HG03139 (cell line): ENCODE measurements at regions not wholly inside any gene's neighbourhood (a gene's known extent, or its start where the extent isn't known, plus 50 kb on each side); places are given as distances from the start of the nearest gene placed in this dataset.
A peak's percentile ranks its signal among the peaks of the same experiment; 100 is the strongest.

ENCODE experiments used
- ATAC-seq: cut with Tn5 transposase; IDR thresholded peaks from one replicate; pipeline ENCODE4 v1.9.1; 2021; ENCODE audit not compliant: unreplicated experiment

DNA sequence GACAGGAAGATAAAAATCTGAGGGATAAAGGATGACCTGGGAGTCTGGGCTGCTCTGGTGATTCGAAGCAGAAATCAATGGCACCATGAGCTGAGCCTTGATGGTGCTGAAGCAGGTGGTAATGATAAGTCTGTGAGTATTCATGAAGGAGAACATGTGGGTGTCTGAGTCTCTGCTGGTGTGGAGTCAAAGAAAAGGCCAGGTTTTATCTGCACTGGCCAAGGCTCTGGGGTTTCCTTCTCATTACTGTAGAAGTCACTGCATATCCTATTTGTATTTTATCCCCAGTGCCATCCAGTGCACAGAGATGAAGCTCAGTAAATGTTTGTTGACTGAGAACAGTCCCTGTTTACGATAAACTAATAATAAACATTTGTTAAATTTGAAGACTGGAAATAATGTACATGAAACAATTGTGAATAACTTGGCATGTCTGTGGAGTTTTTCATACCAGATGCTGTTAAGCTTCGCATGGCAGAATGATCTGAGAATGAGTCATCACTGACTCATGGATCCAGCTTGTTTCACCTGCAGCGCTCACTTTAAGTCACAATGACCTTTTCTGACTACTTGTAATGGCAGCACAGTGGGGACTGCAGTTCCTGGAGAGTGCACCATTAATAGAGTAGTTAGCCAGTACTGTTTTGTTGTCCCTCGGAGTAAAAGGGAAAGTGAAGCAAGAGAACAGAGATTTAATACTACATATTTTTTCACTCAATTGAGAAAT is 538.5 kb downstream of the HTR7 start:
- ATAC-seq = peak; percentile 63

DNA sequence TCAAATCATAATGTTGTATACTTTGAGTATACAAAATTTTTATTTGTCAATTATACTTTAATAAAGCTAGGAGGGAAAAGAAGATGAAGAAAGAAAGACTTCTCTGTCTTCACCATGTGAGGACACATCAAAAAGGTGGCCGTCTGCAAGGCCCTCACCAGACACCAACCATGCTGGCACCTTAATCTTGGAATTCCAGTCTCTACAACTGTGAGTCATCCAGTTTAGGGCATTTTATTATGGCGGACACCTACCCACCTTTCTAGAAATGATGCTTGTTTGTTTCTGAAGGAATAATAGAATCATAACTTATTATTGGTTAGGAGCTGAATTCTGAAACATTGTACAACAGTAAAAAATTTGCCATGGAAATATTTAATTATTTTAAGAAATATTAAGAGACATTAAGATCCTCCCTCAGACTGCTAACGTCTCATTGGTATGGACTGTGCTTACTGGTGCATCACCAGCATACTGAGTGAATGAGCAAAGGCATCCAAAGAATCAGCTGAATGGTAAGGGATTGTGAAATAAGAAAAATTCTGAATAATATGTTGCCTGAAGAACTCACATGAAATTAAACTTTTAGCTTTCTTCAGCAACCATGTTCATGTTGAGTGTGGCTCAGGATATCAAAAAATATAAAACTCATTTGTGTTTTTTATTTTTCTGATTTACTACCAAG is 536.6 kb downstream of the HTR7 start:
- ATAC-seq = no peak

DNA sequence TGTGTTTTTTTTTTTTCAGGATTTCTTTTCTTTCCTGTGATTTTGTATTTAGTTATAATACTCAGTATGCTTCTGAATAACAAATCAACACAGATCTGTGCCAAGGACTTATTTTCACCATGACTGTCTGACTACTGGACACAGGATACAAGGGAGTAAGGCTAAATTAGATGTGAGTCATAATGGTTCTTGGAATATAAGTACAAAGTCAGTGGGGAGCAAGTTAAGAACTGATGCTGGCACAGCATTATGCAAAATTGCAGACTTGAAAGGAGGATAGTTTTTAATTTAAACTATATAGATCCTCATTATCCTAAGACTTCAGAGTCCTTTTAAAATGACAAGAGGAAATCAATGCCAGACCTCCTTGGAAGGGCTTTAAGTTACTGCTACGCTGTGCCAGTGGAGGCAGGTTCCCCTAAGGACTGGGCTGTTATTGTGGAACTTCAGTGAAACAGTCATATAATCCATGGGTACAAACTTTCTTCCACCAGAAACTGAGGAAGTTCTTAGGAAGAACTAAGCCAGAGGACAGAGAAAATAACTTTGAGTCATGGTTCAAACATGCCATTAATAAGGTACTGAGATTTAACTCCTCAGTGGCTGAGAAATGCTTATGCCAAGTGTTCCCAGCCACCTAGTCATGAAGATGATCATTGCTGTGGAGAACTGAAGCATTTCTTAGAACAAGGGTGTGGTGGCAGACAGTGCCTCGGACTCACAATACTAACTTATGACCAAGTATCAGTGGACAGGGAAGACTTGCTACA is 531.2 kb downstream of the HTR7 start:
- ATAC-seq = no peak

DNA sequence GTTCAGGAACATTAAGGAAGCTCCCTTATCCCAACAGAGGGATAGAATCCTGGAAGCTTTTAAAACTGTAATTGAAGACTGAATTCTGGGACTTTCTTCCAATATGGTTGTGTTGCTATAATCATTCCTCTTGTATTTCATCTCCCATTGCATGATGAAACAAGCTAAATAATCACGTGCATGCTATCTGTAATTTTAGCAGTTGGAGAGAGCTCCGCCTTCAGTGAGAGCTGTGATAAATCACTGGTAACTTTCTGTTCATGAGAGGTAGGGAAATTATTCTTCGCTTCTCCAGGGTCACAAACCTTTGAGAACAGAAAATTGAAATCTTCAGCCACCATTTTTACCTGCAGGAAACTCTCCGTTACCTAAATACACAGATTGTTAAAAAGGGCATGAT is 530.2 kb downstream of the HTR7 start:
- ATAC-seq = no peak

DNA sequence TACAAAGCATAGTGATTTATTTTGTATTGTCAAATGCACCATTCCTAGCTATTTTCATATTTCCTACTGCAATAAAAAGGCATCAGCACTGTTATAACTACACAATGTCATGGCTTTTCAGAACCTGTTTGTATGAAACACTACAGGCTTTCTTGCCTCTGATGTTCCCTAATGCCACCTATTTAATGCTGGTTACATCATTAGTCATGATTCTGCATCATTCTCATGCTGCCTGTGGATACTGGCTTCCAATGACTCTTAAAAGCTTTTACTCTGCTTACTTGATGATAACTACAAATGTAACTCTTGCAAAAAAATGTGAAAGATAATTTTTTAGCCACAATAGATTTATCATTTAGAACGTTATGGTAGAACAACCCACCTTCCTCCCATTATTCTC is 529.4 kb downstream of the HTR7 start:
- ATAC-seq = no peak

DNA sequence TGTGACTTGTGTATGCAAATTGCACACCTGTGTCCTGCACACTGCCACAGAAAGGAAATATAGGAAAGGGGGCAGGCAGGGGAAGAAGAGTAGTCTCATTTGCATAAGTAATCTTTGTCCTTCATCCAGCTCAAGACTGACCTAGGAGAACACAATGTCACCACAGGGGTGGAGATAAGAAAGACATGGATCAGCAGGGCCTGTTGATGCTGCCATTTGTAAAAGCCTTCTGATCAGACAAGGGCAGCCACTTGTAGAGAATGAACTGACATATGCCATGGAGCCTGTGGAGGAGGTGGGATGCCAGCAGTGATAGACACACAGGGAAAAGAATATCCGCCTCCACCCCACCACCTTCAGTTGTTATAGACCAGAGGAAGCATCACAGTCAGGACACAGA is 528.9 kb downstream of the HTR7 start:
- no peak for ATAC-seq

DNA sequence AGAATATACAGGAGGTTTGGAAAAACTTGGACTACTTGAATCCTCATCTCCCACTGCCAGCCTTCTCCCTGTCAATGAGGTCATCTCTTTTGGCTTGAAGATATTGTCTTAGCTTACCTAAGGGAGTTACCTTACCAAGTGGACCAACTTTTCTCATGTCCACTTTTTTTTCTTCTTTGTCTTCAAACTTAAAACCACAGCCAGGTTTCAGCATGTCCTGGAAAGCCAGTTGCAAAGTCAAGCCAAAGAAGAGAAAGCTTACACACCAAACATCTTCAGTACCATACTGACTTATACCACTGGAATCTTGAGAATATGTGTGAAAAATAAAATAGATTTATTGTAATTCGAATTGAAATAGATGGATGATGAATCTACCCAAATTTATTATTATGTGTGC is 520.5 kb downstream of the HTR7 start:
- no peak for ATAC-seq

DNA sequence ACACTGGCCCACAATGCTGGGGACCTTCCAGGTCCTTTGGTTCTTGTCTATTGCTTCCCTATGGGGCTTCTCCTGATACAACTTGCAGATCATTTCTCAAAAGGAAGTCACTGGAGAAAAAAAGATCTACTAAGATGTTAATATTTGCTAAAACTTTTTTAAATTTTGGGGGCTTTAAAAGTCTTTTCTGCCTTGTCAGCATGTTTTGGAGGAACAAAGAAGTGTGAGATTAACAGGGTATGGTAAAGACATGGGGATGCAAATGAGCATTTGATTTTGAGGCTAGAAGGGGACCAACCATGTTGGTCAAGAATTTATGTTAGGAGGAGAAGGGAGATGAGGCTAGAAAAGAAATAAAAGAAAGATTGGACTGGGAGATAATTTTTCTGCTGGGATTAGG is 515.4 kb downstream of the HTR7 start:
- ATAC-seq = no peak

DNA sequence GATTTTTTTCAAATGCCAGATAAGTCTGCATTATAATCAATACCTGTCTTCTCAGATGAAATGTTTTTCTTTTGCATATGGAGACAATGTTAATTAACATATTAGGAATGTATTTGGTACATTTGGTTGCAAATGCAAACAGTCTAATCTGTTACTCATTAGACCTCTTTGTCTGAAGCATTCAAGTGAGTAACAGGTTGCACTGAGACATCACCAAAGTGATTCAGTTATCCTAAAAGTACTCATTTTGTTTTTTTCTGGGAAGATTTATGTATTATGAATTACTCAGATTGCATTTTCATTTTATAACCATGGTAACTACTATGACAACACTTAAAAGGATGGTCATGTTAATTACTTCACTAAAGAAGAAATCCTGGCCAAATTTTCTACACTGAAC is 513.6 kb downstream of the HTR7 start:
- ATAC-seq = no peak

DNA sequence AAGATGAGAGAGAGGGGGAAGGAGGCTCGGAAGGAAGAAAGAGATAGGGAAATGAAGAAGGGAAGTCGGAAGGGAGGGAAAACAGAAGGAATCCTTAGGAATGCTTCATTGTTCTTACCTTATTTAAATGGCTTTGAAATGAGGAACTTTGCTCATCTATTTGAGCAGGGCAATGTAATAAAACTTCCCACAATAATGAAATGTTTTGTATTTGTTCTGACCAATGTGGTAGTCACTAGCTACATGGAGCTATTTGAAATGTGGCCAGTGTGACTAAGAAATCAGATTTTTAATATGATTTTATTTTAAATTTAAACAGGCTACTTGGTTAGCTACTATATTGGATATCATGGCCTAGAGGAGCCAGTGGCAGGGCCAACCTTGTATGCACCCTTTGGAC is 510.6 kb downstream of the HTR7 start:
- no peak for ATAC-seq

DNA sequence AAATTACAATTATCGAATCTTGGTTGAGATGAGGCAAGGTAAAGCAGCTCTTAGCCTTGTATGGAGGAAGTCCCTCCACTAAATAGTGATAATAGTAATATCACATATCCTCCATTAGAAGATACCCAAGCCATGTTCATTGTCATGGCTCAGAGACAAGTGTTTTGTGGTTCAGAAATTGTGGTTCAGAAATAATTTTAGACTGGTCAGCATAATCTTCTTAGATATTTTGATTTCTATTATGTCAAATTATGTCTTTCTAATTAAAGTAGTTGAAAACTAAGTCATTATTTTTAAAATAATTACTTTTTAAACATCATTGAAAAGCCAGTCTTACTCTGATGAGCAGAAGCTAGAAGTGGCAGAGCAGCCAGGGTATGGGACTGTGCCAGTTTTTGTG is 507.7 kb downstream of the HTR7 start:
- ATAC-seq = no peak

DNA sequence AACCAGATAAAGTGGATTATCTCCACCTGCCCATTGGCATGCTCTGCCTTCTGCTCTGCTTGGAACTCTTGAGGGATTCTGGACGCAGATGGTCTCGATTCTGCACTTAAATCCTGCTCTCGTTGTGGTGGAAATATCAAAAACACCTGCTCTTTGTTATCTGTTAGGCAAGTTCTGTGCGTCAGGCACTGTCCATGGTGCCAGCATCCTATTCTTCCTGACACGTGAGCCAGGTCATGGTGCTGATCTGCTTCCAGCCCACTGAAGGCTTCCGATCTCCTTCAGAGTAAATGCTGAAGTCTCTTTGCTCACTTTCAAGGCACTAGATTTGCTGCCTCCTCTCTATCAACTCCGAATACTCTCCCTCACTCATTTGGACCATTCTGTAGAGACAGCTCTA is 505.6 kb downstream of the HTR7 start:
- no peak for ATAC-seq

DNA sequence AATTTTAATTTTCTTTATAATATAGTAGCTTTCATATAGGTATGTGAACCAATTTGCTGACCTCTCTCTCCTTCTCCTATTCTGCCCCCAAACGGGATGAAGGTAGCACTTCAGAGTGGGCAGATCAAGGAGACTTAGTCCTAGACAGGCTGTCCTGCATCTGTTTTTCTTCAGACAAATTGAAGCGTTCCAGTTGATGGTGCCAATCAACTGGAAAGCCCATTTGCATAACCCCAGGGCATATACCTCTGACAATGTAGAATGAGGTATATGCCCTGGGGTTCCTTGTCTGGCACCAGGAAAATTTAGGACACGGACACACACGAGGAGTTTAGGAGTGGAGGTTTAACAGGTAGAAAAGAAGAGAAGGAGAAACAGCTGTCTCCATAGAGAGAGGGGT is 502.9 kb downstream of the HTR7 start:
- no peak for ATAC-seq

DNA sequence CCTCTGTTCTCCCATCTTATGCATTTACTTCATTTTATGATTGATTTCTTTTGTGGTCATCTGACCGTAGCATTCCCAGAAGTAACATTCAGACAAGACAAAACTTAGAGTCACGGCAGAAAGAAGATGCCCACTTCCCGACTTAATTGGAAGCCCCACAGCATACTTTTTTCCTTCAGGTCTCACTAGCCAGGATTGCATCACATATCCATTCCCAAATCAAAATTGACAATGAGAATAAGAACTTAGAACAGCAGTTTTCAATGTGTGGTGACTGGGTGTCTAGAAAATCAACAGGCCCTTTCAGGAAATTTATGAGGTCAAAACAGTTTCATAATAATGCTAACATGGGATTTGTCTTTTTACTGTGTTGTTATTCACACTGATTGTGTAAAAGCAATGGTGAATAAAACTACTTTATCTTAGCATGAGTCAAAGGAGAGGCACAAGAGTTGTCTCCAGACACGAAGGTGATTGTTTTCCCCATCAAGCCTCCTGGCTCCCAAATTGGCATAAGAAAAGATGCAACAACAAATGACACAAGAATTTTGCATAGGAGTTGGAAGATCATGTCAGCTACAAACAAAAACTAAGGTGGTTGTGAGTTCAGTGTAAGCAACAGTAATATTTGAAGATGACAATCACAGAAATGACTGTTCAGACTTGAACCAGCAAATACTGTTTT is 493.9 kb downstream of the HTR7 start:
- no peak for ATAC-seq

DNA sequence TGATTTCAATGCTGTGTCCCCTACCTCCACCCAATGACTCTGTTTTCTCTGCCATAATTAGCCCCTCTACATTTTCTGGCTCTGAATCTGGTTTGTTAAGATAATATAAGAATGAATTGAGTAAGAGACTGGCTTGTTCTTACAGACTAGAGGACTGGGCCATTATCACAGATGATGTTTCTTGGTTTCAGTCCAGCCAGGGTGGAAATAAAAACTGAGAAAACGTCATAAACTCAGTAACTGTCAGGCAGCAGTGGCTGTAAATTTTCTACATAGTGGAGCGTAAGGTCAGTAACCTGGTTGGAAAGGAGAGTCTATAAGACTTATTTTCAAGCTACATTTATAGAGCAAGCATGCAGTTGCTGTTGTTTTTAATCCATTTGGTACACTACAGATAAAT is 485.4 kb downstream of the HTR7 start:
- no peak for ATAC-seq

DNA sequence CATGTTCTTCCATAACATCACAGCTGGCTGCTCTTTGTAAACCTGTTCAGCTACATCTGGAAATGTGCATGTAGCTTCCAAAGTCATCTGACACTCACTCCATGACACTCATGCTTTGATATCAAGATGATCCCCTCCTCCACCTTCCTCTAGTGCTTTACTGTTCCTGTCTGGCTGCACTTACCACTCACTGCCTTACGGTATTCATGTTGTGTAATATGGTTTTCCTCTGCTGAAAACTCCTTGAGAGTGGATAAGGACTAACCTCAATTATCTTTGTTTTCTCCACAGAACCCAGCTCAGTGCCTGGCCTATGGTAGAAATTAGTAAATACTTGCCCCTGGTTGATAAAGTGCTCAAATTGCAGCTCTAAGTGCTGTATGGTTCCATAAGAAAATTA is 483.9 kb downstream of the HTR7 start:
- ATAC-seq = no peak

DNA sequence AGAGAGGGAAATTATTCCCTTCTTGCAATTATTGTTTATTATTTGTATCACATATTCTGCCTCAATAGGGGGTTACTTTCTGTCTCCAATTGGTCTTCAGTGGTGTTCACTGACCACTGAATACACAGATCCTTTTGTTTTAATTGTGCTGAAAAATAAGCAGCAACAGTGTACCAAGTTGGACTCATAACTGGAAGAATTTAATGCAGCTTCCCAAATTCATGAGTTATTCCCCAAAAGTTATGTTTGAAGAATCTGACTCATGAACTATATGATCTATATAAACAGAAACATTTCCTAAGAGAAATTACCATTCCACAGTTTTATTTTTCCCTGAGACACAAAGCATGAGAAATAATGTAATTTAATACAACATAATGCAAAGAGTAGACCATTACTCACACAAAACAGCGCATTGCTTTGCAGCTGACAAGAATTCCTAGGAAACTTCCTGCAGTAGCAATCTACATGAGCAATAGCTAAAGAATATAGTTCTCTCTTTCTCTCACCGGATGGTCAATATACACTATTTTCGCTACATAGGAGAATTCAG is 479.2 kb downstream of the HTR7 start:
- ATAC-seq = no peak

DNA sequence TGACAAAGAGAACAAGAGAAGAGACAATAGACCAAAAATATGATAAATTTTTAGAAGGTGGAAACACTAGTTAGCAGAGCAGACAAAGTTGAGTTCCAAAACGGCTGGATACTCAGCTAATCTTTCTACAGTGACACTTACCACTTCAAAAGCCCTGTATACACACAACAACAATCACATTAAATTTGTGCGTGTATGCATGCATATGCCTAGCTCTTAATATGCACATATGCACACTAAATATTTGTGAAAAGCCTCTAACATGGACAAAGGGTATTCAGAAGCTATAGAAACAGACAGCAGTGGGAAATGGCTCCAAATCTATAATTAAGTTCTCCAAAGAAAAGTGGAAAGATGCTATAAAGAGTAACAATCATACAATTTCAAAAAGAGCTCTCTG is 476.4 kb downstream of the HTR7 start:
- no peak for ATAC-seq

DNA sequence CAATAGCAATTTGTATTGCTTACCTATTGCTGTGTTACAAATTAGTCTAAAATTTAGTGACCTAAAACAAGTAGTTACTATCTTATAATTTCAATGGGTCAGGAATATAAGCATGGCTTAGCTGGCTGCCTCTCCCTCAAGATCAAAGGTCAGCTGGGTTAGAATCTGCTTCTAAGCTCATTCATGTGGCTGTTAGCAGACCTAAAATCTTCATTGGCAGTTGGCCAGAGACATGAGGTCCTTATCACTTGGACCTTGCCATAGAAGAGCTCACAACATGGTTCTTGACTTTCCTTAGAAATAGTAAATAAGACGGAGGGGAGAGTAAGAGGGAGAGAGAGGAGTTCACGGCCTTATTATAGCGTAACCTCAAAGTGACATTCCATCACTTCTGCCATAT is 468.0 kb downstream of the HTR7 start:
- ATAC-seq = no peak

DNA sequence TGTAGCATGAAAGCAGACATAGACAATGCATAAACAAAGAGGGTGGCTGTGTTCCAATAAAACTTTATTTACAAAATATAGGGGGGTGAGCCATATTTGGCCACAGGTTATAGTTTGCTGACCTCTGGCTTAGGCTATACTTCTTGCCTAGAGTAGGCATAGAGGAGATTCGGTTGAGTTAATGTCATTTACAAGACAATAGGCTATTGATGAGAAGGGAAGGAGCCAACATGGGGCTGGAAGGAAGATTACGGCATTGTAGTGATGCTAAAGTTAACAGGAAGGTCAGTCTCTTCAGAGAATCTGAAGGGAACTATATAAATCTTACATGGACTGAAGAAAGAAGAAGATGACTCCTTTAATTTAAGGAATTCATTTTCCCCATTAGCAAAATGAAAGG is 463.5 kb downstream of the HTR7 start:
- no peak for ATAC-seq

DNA sequence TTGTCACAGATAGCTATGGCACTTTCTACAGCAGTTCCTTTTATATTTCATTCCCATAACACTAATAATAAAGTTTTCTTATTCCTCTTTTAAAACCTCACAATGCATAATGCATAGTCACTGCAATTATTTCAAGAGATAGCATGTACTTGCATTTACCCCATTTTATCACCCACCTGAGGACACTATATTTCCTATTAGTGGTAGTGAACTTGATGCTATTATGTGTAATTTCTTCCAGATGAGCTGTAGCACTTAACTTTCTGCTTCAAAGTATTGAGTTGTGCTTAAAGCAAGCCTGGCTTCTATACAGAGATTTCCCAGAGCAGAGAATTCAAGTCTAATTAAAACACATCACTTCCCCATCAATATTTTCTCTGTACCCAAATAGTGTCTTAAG is 461.1 kb downstream of the HTR7 start:
- ATAC-seq = no peak
